Adrenal gland (tissue), 9 donors: ENCODE measurements at regions not wholly inside any gene's neighbourhood (a gene's known extent, or its start where the extent isn't known, plus 50 kb on each side); places are given as distances from the start of the nearest gene placed in this dataset.

Source experiments
- DNase-seq, 7 donors: peaks; one replicate each; pipeline ENCODE4 v3.0.0-alpha.2; 2019 to 2020
- H3K27ac ChIP-seq, 5 donors: fragments of 200-600 bp; sonication (generic) in 4 of 5; 1 replicate in 3 of 5; 2 replicates in 2 of 5; pipeline versions ENCODE4 v1.5.1 to v1.8.0; 2016 to 2020; ENCODE audit warnings: mild to moderate bottlenecking in 1 of 5
- H3K27me3 ChIP-seq: fragments of 200-600 bp; 2 replicates; pipeline ENCODE4 v1.8.0; 2021
- H3K36me3 ChIP-seq, 2 donors: fragments of 200-600 bp; replicated peaks in 1 of 2; 1 replicate in 1 of 2; 2 replicates in 1 of 2; pipeline versions ENCODE4 v1.5.1 to v1.8.0; 2018 to 2022
- H3K4me1 ChIP-seq, 2 donors: fragments of 200-600 bp; replicated peaks in 1 of 2; 1 replicate in 1 of 2; 2 replicates in 1 of 2; pipeline versions ENCODE4 v1.5.1 to v1.8.0; 2018 to 2021
- H3K4me3 ChIP-seq, 4 donors: fragments of 200-600 bp; sonication (generic) in 3 of 4; one replicate each; pipeline ENCODE4 v1.5.1; 2016 to 2018
- H3K9me3 ChIP-seq, 3 donors: fragments of 200-600 bp; sonication (generic) in 1 of 3; replicated peaks in 1 of 3; 1 replicate in 2 of 3; 2 replicates in 1 of 3; pipeline versions ENCODE4 v1.5.1 to v1.8.0; 2016 to 2021
- POLR2A ChIP-seq, 2 donors: fragments of 450-650 bp; IDR thresholded peaks; one replicate each; pipeline ENCODE4 v1.6.1; 2017; ENCODE audit warnings: antibody characterized with exemption in 2 of 2, mild to moderate bottlenecking in 2 of 2, moderate library complexity in 1 of 2
- WGBS, 4 donors: extraction: QIAGEN DNeasy Blood & Tissue Kit in 2 of 4; methylation state at CpG; one replicate each; pipeline versions ENCODE4 v1.1.5 to v1.1.7; 2013 to 2017; 5-methylcytosine and 5-hydroxymethylcytosine counted together
- intact Hi-C, 2 donors: fragments of 100-400 bp; cut with DNase I; formaldehyde crosslinking; loops; one replicate each; pipeline versions ENCODE4 v1.14.1 to v1.15.0; 2022 to 2023
- TF ChIP-seq, protein P1 (sequence below), 6 experiments: fragments of 450-650 bp in 4 of 6; fragments of 200-600 bp in 2 of 6; sonication (generic) in 1 of 6; IDR thresholded peaks; 1 replicate in 5 of 6; 2 replicates in 1 of 6; pipeline versions ENCODE4 v1.5.1 to v1.8.0; 2016 to 2021; ENCODE audit warnings: antibody characterized with exemption in 6 of 6, mild to moderate bottlenecking in 2 of 6, moderate library complexity in 1 of 6
- donor health status: healthy with polysubstance abuse.
- donor health status: Bipolar disorder and iron deficiency.
- donor health status: DM: yes; HTN: yes; CAD: no.
- donor health status: DM: no; HTN: no; CAD: no.
- donor health status: DM: no; HTN: no; CAD: no.

DNA sequence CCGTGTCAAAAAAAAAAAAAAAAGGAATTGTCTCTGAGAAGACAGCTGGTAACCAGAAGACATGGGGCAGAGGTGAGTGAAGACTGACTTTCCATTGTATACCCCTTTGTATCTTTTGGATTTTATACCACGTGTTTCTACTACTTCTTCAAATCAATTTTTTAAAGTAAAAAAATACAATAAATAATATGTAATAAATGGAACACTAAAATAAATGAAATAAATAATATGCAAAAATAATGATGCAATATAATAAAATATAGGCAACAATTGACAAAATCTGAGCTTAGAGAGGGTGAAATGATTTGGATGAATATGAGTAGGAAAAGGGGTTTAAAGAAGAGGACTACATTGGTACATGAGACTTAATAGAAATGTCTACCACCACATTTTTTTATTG is 155.8 kb downstream of the IL15 start:
- DNase-seq = no peak
- no peak overlapping the region for H3K4me3 ChIP-seq

DNA sequence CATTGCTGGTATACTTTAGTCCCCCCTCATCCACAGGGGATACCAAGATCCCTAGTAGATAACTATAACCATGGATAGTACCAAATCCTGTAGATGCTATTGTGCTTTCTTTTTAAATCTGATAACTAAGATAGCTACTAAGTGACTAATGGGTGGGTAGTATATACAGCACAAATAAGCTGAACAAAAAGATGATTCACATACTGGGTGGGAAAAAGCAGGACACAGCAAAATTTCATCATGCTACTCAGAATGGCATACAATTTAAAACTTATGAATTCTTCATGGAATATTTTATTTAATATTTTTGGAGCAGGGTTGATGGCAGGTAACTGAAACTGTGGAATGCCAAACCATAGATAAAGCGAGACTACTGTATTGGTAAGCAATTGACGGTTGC is 161.6 kb downstream of the IL15 start:
- intact Hi-C loops = no loop called here
- Histone ChIP-seq H3K4me1 (no peaks in the 10 kb centered on the region), H3K27ac (no peak overlapping the region), H3K36me3 (no peaks in the 10 kb centered on the region), H3K4me3 (no peak overlapping the region), H3K9me3 (no peaks in the 10 kb centered on the region), H3K27me3 (no peaks in the 10 kb centered on the region)
- no peak for DNase-seq
- TF ChIP-seq, protein P1, sequence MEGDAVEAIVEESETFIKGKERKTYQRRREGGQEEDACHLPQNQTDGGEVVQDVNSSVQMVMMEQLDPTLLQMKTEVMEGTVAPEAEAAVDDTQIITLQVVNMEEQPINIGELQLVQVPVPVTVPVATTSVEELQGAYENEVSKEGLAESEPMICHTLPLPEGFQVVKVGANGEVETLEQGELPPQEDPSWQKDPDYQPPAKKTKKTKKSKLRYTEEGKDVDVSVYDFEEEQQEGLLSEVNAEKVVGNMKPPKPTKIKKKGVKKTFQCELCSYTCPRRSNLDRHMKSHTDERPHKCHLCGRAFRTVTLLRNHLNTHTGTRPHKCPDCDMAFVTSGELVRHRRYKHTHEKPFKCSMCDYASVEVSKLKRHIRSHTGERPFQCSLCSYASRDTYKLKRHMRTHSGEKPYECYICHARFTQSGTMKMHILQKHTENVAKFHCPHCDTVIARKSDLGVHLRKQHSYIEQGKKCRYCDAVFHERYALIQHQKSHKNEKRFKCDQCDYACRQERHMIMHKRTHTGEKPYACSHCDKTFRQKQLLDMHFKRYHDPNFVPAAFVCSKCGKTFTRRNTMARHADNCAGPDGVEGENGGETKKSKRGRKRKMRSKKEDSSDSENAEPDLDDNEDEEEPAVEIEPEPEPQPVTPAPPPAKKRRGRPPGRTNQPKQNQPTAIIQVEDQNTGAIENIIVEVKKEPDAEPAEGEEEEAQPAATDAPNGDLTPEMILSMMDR (IDR thresholded peaks at IDR 0.05) = no peak
- no peak for TF ChIP-seq POLR2A (IDR thresholded peaks at IDR 0.05)
- WGBS, 4 donors = 88 to 93% (median 91%) methylated on average over 2 of the region's 2 CpGs

More for the DNA sequence above, 155.8 kb downstream of the IL15 start:
- intact Hi-C loops = no loop called here
- H3K27ac ChIP-seq = no peak overlapping the region
- H3K9me3 ChIP-seq = no peaks in the 10 kb centered on the region
- H3K4me1 ChIP-seq = no peaks in the 10 kb centered on the region
- H3K36me3 ChIP-seq = no peaks in the 10 kb centered on the region
- H3K27me3 ChIP-seq = no peaks in the 10 kb centered on the region
- TF ChIP-seq, protein P1 (IDR thresholded peaks at IDR 0.05) = no peak
- no peak for TF ChIP-seq POLR2A (IDR thresholded peaks at IDR 0.05)
- 92 to 96% (median 93%) methylated on average over 2 of the region's 2 CpGs for WGBS, 4 donors

DNA sequence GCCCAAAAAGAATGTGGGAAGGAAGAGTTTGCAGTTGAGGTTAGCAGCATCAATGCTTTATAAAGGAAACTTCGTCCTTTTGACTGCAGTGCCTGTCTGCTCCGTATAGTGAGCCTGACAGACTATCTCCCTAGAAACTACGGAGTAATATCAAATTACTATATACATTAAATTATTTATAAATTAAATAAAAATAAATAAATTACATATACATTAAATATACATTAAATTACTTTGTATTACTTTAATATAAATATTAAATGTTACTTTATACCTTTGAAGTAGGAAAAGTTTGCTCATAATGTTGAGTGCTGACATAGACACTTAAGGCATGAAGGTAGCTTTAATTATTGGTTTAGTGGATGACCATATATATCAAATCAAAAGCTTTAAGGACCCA is 165.2 kb downstream of the IL15 start:
- H3K9me3 ChIP-seq = no peaks in the 10 kb centered on the region
- intact Hi-C loops = no loop called here
- WGBS, 4 donors = 59 to 91% (median 80%) methylated on average over 3 of the region's 3 CpGs
- no peaks in the 10 kb centered on the region for H3K27me3 ChIP-seq
- H3K36me3 ChIP-seq = no peaks in the 10 kb centered on the region
- no peak for TF ChIP-seq POLR2A (IDR thresholded peaks at IDR 0.05)
- TF ChIP-seq, protein P1 (IDR thresholded peaks at IDR 0.05) = no peak
- H3K27ac ChIP-seq = no peak overlapping the region
- H3K4me1 ChIP-seq = no peaks in the 10 kb centered on the region
- no peak for DNase-seq
- H3K4me3 ChIP-seq = no peak overlapping the region

DNA sequence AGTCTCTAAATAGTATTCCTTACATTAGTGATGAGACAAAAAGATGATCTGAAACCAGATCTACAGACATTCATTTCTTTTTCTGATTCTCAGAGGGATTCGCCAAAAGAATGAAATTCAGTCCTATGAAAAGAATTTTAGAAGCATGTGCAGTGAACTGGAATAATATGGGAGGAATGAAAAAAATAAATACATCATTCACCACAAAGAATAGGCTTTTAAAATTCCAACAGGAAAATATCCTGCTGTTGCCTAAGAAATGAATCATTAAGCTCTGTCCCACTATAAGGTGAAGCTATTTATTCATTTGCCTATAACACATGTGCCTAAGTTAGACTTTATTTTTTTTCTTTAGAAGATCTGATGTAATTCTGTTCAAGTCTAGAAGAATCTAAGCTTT is 165.9 kb downstream of the IL15 start:
- TF ChIP-seq POLR2A (IDR thresholded peaks at IDR 0.05) = no peak
- TF ChIP-seq, protein P1 (IDR thresholded peaks at IDR 0.05) = no peak
- WGBS, 4 donors = 73 to 84% (median 75%) methylated on average over 1 of the region's 1 CpG
- H3K27ac ChIP-seq = no peak overlapping the region

More for the DNA sequence above, 165.9 kb downstream of the IL15 start:
- H3K9me3 ChIP-seq = no peaks in the 10 kb centered on the region
- intact Hi-C loops = no loop called here
- H3K36me3 ChIP-seq = no peaks in the 10 kb centered on the region
- no peak for DNase-seq
- no peaks in the 10 kb centered on the region for H3K27me3 ChIP-seq
- no peaks in the 10 kb centered on the region for H3K4me1 ChIP-seq
- no peak overlapping the region for H3K4me3 ChIP-seq
